K562 (cell line): ENCODE measurements at regions not wholly inside any gene's neighbourhood (a gene's known extent, or its start where the extent isn't known, plus 50 kb on each side); places are given as distances from the start of the nearest gene placed in this dataset.

Experiments
- ATAC-seq: fragments of 200-7000 bp; cut with Tn5 transposase; 3 replicates; pipeline ENCODE4 v1.9.1; 2020; ENCODE audit warnings: moderate library complexity
- BruUV-seq: library from RNA; stranded (reverse); fragments of 400-500 nt; replicated peaks from 2 replicates; lab custom pipeline; 2021; lab: Mats Ljungman, UMichigan
- CTCF ChIA-PET: fragments of 300-600 bp; formaldehyde crosslinking; extraction: SDS; loops from one replicate; lab custom pipeline; 2021; ENCODE audit warnings: low intra/inter-chr PET ratio; lab: Yijun Ruan, JAX
- POLR2A ChIA-PET: fragments of 300-600, 350-650 bp; sonication (Branson Sonifier 250); formaldehyde crosslinking; extraction: SDS; loops from one replicate; lab custom pipeline; 2021; ENCODE audit warnings: antibody characterized with exemption, inconsistent platforms; lab: Yijun Ruan, JAX
- DNase-seq, 4 experiments: peaks; one replicate each; pipeline versions ENCODE4 v3.0.0 to v3.0.0-alpha.2; 2011 to 2018; ENCODE audit warnings: low spot score in 3 of 4, mixed read lengths in 3 of 4; ENCODE audit errors: extremely low read depth in 1 of 4
- FAIRE-seq: peaks from 2 replicates; lab custom pipeline; 2011; peaks lifted over from hg19 to GRCh38; lab: Jason Lieb, UNC
- H2AFZ ChIP-seq: 2 replicates; pipeline ENCODE4 v1.6.0; 2011; ENCODE audit warnings: low read depth, low read length, control low read depth, inconsistent platforms
- H3K27ac ChIP-seq: fragments of 200-600 bp; 3 replicates; pipeline ENCODE4 v1.8.0; 2011; ENCODE audit warnings: low read depth, mild to moderate bottlenecking, control low read depth, inconsistent platforms, low read length, moderate library complexity, mixed read lengths; ENCODE audit errors: extremely low read depth
- H3K27me3 ChIP-seq, 2 experiments: fragments of 300-600 bp in 1 of 2; 2 replicates in 1 of 2; 3 replicates in 1 of 2; pipeline versions ENCODE4 v1.6.0 to v1.8.0; 2011; ENCODE audit warnings: inconsistent platforms in 2 of 2, low read length in 2 of 2, mild to moderate bottlenecking in 1 of 2, mixed read lengths in 1 of 2, moderate library complexity in 1 of 2; ENCODE audit not compliant: control insufficient read depth in 2 of 2, insufficient read depth in 2 of 2
- H3K36me3 ChIP-seq: fragments of 300-600 bp; 3 replicates; pipeline ENCODE4 v1.8.0; 2011; ENCODE audit warnings: mild to moderate bottlenecking, low read length, inconsistent platforms; ENCODE audit not compliant: control insufficient read depth, insufficient read depth
- H3K4me1 ChIP-seq, 2 experiments: fragments of 200-600 bp in 1 of 2; replicated peaks in 1 of 2; 2 replicates in 1 of 2; 3 replicates in 1 of 2; pipeline versions ENCODE4 v1.5.1 to v1.8.0; 2011; ENCODE audit warnings: inconsistent platforms in 2 of 2, low read length in 2 of 2, mild to moderate bottlenecking in 1 of 2, mixed read lengths in 1 of 2, moderate library complexity in 1 of 2; ENCODE audit not compliant: control insufficient read depth in 2 of 2, insufficient read depth in 2 of 2
- H3K4me2 ChIP-seq: 2 replicates; pipeline ENCODE4 v1.6.1; 2011; ENCODE audit warnings: low read length, control low read depth, inconsistent platforms, mixed read lengths; ENCODE audit not compliant: insufficient read depth
- H3K4me3 ChIP-seq: fragments of 200-600 bp; sonication (generic), shearing (Covaris generic); 2 replicates; pipeline ENCODE4 v1.5.1; 2016; ENCODE audit warnings: control low read depth, inconsistent platforms
- H3K79me2 ChIP-seq: fragments of 200-600 bp; 3 replicates; pipeline ENCODE4 v1.8.0; 2011; ENCODE audit warnings: low read length, inconsistent platforms; ENCODE audit not compliant: control insufficient read depth, insufficient read depth
- H3K9ac ChIP-seq, 2 experiments: 2 replicates each; pipeline versions ENCODE4 v1.6.0 to v1.6.1; 2011; ENCODE audit warnings: low read depth in 2 of 2, low read length in 2 of 2, control low read depth in 1 of 2, inconsistent platforms in 1 of 2, mild to moderate bottlenecking in 1 of 2, mixed read lengths in 1 of 2; ENCODE audit not compliant: insufficient read depth in 1 of 2
- H3K9me1 ChIP-seq: one replicate; pipeline ENCODE4 v1.6.0; 2011; ENCODE audit warnings: inconsistent platforms, mild to moderate bottlenecking, low read length, moderate library complexity; ENCODE audit not compliant: control insufficient read depth, insufficient read depth
- H3K9me3 ChIP-seq: replicated peaks from 2 replicates; pipeline ENCODE4 v1.5.1; 2011; ENCODE audit warnings: low read depth, low read length, inconsistent platforms; ENCODE audit not compliant: control insufficient read depth, insufficient read depth
- H4K20me1 ChIP-seq: replicated peaks from 2 replicates; pipeline ENCODE4 v1.6.1; 2011; ENCODE audit warnings: low read length, inconsistent platforms, mixed read lengths; ENCODE audit not compliant: control insufficient read depth, insufficient read depth
- CHCHD3 ChIP-seq: fragments of 250-450 bp; sonication (Bioruptor Pico); IDR thresholded peaks from 2 replicates; pipeline ENCODE4 v2.1.2; 2022; ENCODE audit warnings: mild to moderate bottlenecking
- KDM2B ChIP-seq: fragments of 250-450 bp; sonication (Bioruptor Pico); IDR thresholded peaks from 2 replicates; pipeline ENCODE4 v1.8.0; 2021; ENCODE audit warnings: mild to moderate bottlenecking, moderate library complexity
- PML ChIP-seq: IDR thresholded peaks from 2 replicates; pipeline ENCODE4 v1.6.1; 2012; ENCODE audit warnings: low read length, inconsistent platforms
- RCOR1 ChIP-seq, 2 experiments: IDR thresholded peaks; 2 replicates each; pipeline ENCODE4 v1.6.1; 2012; ENCODE audit warnings: low read depth in 2 of 2, low read length in 2 of 2, borderline replicate concordance in 1 of 2, improper control_type of control experiment in 1 of 2
- THRAP3 ChIP-seq: fragments of 450-650 bp; IDR thresholded peaks from 2 replicates; pipeline ENCODE4 v1.6.1; 2016; ENCODE audit warnings: mild to moderate bottlenecking, inconsistent platforms, borderline replicate concordance
- WGBS: fragments of 100-300 bp; shearing (Covaris generic); methylation state at CpG from one replicate; pipeline ENCODE4 v1.1.6; 2016; ENCODE audit warnings: low coverage, mixed read lengths; ENCODE audit not compliant: insufficient coverage; ENCODE audit errors: missing lambda C conversion rate; 5-methylcytosine and 5-hydroxymethylcytosine counted together
- in situ Hi-C: fragments of 300-500 bp; cut with MboI; formaldehyde crosslinking; loops from 4 replicates; pipeline ENCODE4 v1.15.0; 2018; ENCODE audit warnings: inconsistent platforms, mixed read lengths
- intact Hi-C: fragments of 100-400 bp; cut with micrococcal nuclease; formaldehyde crosslinking; loops from 2 replicates; pipeline ENCODE4 v1.14.2; 2022
- TF ChIP-seq, protein P1 (sequence below), 3 experiments: fragments of 200-800 bp in 1 of 3; sonication (Bioruptor generic) in 1 of 3; sonication (generic) in 1 of 3; formaldehyde crosslinking in 1 of 3; IDR thresholded peaks; 2 replicates each; pipeline versions ENCODE4 v1.6.1 to v1.8.0; 2016 to 2022; ENCODE audit warnings: mild to moderate bottlenecking in 2 of 3, missing compliant biosample characterization in 2 of 3, missing genetic modification characterization in 2 of 3, missing genetic modification reagents in 1 of 3

DNA sequence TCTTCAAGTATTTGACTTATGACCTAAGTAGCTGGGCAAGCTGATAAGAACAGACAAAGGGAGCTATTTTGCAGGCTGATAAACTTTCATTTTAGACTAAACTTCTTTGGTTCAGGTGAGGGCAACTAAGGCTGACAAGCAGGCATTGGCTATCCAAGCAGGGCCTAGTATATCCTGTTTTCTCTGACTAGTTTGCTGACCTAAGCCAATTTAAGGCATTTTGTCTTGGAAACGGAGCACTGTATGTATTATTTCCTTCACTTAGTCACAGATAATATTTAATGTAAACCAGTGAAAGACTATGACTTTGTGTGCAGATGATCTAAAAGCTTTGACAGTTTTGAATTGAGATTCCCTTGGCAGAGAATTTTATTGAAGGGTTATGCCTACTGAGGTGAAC is 172.5 kb downstream of the POU4F1 start:
- Histone ChIP-seq H3K79me2 (no peaks in the 10 kb centered on the region), H3K4me1 (no peaks in the 10 kb centered on the region), H3K9ac (no peak overlapping the region), H3K9me3 (no peaks in the 10 kb centered on the region), H3K36me3 (no peaks in the 10 kb centered on the region), H3K9me1 (no peaks in the 10 kb centered on the region), H2AFZ (no peak overlapping the region), H3K4me3 (no peak overlapping the region), H3K27me3 (no peaks in the 10 kb centered on the region), H3K4me2 (no peak overlapping the region), H3K27ac (no peak overlapping the region), H4K20me1 (no peaks in the 10 kb centered on the region)
- ChIA-PET POLR2A (no interaction called here), CTCF (no interaction called here)
- 0% methylated on average over 1 of the region's 1 CpG for WGBS
- DNase-seq (no peak), ATAC-seq (no peak), FAIRE-seq (no peak)
- intact Hi-C loops = no loop called here
- in situ Hi-C loops = no loop called here
- no TSS peak for BruUV-seq
- no peak for TF ChIP-seq KDM2B
- no peak for TF ChIP-seq THRAP3
- TF ChIP-seq RCOR1 (IDR thresholded peaks at IDR 0.05; ENCODE audit: borderline replicate concordance in 1 of 2, low read depth in 2 of 2, low read length in 2 of 2) = no peak
- no peak for TF ChIP-seq CHCHD3 (CRISPR knock-in tag)
- TF ChIP-seq PML = no peak
- TF ChIP-seq, protein P1, sequence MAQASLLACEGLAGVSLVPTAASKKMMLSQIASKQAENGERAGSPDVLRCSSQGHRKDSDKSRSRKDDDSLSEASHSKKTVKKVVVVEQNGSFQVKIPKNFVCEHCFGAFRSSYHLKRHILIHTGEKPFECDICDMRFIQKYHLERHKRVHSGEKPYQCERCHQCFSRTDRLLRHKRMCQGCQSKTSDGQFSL (CRISPR knock-in tag; IDR thresholded peaks at IDR 0.05) = no peak
- TF ChIP-seq, protein P1 (tag; IDR thresholded peaks at IDR 0.05) = no peak
